Smooth muscle cell (in vitro differentiated cells): ENCODE measurements at regions not wholly inside any gene's neighbourhood (a gene's known extent, or its start where the extent isn't known, plus 50 kb on each side); places are given as distances from the start of the nearest gene placed in this dataset.
"Not testable (repeated sequence)": the region's sequence is repeated elsewhere in the genome, so short reads cannot be mapped to it uniquely, and the experiment has no call there.

Experiments
- DNase-seq: peaks from one replicate; lab custom pipeline; 2025; ENCODE audit not compliant: unreplicated experiment; lab: John Stamatoyannopoulos, UW
- H2AFZ ChIP-seq: fragments of 200-600 bp; sonication (generic); 2 replicates; pipeline ENCODE4 v1.6.0; 2016; ENCODE audit warnings: antibody characterized with exemption, low read depth, mild to moderate bottlenecking
- H3F3A ChIP-seq: fragments of 200-600 bp; sonication (generic); 2 replicates; pipeline ENCODE4 v1.6.0; 2017; ENCODE audit warnings: antibody characterized with exemption, low read depth
- H3K27ac ChIP-seq: fragments of 200-600 bp; sonication (generic); 2 replicates; pipeline ENCODE4 v1.5.1; 2016; ENCODE audit warnings: low read depth, mild to moderate bottlenecking
- H3K27me3 ChIP-seq: fragments of 200-600 bp; sonication (generic); 2 replicates; pipeline ENCODE4 v1.6.1; 2016; ENCODE audit warnings: low read depth, mild to moderate bottlenecking
- H3K36me3 ChIP-seq: fragments of 200-600 bp; sonication (generic); 2 replicates; pipeline ENCODE4 v1.5.1; 2016; ENCODE audit warnings: low read depth
- H3K4me1 ChIP-seq: fragments of 200-600 bp; sonication (generic); 2 replicates; pipeline ENCODE4 v1.5.1; 2016; ENCODE audit warnings: low read depth
- H3K4me2 ChIP-seq: fragments of 200-600 bp; sonication (generic); 2 replicates; pipeline ENCODE4 v1.6.0; 2016; ENCODE audit warnings: mild to moderate bottlenecking
- H3K4me3 ChIP-seq: fragments of 200-600 bp; sonication (generic); 2 replicates; pipeline ENCODE4 v1.5.1; 2016; ENCODE audit warnings: mild to moderate bottlenecking
- H3K79me2 ChIP-seq: fragments of 200-600 bp; sonication (generic); 2 replicates; pipeline ENCODE4 v1.6.0; 2016; ENCODE audit warnings: low read depth, mild to moderate bottlenecking
- H3K9ac ChIP-seq: fragments of 200-600 bp; sonication (generic); 2 replicates; pipeline ENCODE4 v1.6.0; 2016; ENCODE audit warnings: low read depth
- H3K9me3 ChIP-seq: fragments of 200-600 bp; sonication (generic); replicated peaks from 2 replicates; pipeline ENCODE4 v1.5.1; 2016; ENCODE audit warnings: low read depth
- H4K20me1 ChIP-seq: fragments of 200-600 bp; sonication (generic); 2 replicates; pipeline ENCODE4 v1.6.0; 2016; ENCODE audit warnings: low read depth
- WGBS: methylation state at CpG from one replicate; pipeline ENCODE4 v1.1.7; 2016; ENCODE audit warnings: low lambda C conversion rate; 5-methylcytosine and 5-hydroxymethylcytosine counted together
- TF ChIP-seq, protein P1 (sequence below): fragments of 200-600 bp; sonication (generic); IDR thresholded peaks from 2 replicates; pipeline ENCODE4 v1.5.1; 2017; ENCODE audit warnings: borderline replicate concordance, mild to moderate bottlenecking, antibody characterized with exemption; ENCODE audit not compliant: insufficient read depth, poor library complexity, severe bottlenecking

DNA sequence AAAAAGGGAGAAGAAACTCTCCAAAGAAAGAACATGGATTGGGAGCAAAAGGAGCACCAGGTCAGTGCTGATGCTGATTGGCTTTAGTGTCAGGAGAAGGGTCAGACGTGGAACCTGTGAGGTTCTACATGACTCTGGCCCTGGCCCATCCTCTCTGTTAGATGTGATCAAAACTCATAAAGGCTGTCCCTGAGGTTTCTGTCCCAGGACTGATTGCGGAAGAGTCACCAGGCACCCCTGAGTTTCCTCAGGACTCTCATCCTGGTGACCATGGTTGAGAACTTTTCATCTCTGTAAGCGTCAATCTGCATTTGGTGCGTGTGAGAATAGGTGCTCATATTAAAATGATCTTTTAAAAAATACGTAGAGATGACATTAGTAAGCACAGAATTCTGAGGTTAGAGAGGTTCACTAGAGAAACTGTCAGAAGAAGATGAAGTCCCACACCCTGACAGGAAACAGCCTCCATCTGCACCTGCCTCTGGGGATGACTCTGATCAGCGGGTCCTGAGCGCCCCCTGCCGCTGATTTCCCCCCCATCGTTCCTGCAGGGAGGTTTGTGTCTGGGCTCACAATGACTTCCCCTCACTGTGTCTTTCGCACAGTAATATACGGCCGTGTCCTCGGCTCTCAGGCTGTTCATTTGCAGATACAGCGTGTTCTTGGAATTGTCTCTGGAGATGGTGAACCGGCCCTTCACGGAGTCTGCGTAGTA lies 741.8 kb downstream of the TMEM121 start:
- H3K9me3 ChIP-seq: peaks cover 3% of the 10 kb centered on the region

DNA sequence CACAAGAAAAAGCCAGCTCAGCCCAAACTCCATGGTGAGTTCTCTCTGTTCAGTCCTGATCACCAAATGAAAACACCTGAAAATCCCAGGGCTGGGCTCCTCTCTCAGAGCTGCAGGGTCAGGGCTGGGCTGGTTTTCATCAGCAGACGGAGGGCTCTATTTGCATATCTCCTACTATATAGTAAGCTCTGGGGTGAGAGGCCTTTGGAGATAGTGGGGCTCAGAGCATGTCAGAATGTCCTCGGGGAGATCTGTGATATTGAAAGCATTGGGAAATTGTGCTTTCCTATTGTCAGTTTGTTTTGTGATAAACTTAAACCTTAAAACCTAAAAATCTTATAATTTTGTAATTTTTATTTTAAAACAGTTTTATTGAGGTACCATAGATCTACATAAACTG lies 742.6 kb downstream of the TMEM121 start:
- H3K36me3 ChIP-seq: no peaks in the 10 kb centered on the region
- H3K4me1 ChIP-seq: no peaks in the 10 kb centered on the region
- H4K20me1 ChIP-seq: no peaks in the 10 kb centered on the region
- no peaks in the 10 kb centered on the region for H3F3A ChIP-seq
- no peak overlapping the region for H2AFZ ChIP-seq
- WGBS: 69% methylated on average over 2 of the region's 2 CpGs
- no peaks in the 10 kb centered on the region for H3K79me2 ChIP-seq
- no peaks in the 10 kb centered on the region for H3K27me3 ChIP-seq
- no peak overlapping the region for H3K4me3 ChIP-seq
- DNase-seq: no peak
- H3K9ac ChIP-seq: no peak overlapping the region
- H3K4me2 ChIP-seq: no peak overlapping the region
- H3K9me3 ChIP-seq: peaks cover 3% of the 10 kb centered on the region
- TF ChIP-seq, protein P1, sequence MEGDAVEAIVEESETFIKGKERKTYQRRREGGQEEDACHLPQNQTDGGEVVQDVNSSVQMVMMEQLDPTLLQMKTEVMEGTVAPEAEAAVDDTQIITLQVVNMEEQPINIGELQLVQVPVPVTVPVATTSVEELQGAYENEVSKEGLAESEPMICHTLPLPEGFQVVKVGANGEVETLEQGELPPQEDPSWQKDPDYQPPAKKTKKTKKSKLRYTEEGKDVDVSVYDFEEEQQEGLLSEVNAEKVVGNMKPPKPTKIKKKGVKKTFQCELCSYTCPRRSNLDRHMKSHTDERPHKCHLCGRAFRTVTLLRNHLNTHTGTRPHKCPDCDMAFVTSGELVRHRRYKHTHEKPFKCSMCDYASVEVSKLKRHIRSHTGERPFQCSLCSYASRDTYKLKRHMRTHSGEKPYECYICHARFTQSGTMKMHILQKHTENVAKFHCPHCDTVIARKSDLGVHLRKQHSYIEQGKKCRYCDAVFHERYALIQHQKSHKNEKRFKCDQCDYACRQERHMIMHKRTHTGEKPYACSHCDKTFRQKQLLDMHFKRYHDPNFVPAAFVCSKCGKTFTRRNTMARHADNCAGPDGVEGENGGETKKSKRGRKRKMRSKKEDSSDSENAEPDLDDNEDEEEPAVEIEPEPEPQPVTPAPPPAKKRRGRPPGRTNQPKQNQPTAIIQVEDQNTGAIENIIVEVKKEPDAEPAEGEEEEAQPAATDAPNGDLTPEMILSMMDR: no peak
- no peak overlapping the region for H3K27ac ChIP-seq

More for the DNA sequence above, 741.8 kb downstream of the TMEM121 start:
- Histone ChIP-seq H3F3A (no peaks in the 10 kb centered on the region), H3K4me1 (no peaks in the 10 kb centered on the region), H3K4me3 (no peak overlapping the region), H3K79me2 (no peaks in the 10 kb centered on the region), H3K36me3 (no peaks in the 10 kb centered on the region), H3K27ac (no peak overlapping the region), H3K4me2 (no peak overlapping the region), H3K9ac (no peak overlapping the region), H4K20me1 (no peaks in the 10 kb centered on the region), H3K27me3 (no peaks in the 10 kb centered on the region), H2AFZ (no peak overlapping the region)
- no peak for DNase-seq
- WGBS: 81% methylated on average over 17 of the region's 17 CpGs
- TF ChIP-seq, protein P1: no peak

DNA sequence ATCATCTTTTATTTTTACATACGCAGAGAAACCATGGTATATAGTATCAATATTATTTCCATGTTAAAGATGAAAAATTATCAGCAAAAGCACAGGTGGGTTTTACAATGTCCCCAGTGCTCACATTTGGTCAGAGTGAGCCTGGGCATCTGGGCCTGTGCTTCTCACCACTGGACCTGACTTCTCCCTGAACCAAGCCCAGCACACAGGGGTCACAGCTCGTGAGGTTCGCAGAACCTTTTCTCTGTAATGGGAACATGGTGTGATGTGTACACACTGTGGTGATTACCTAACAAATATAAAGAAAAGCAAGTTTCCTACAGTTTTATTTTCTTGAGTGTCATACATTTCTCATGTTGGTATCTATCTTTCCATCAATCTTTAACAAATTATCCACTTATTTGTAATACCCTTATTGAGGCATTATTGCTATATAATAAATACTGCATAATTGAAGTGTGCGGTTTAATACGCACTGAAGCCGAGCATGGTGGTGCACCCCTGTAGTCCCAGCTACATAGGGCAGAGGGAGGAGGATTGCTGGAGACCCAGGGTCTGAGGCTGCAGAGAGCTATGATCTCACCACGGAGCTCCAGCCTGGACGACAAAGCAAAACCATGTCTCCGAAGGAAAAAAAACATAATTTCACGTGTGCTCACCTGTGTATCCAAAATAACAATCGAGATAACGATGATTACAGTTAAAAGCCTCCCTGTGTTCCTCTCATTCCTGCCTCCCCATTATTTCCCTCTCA lies 743.2 kb downstream of the TMEM121 start:
- Histone ChIP-seq H3K27me3 (no peaks in the 10 kb centered on the region), H3K4me1 (no peaks in the 10 kb centered on the region), H3K79me2 (no peaks in the 10 kb centered on the region), H3K9ac (no peak overlapping the region), H3K36me3 (no peaks in the 10 kb centered on the region), H3K4me3 (no peak overlapping the region), H3K9me3 (peaks cover 3% of the 10 kb centered on the region), H3K27ac (no peak overlapping the region), H3F3A (no peaks in the 10 kb centered on the region), H4K20me1 (no peaks in the 10 kb centered on the region), H3K4me2 (no peak overlapping the region), H2AFZ (no peak overlapping the region)
- TF ChIP-seq, protein P1: no peak
- DNase-seq: no peak
- 70% methylated on average over 12 of the region's 12 CpGs for WGBS

DNA sequence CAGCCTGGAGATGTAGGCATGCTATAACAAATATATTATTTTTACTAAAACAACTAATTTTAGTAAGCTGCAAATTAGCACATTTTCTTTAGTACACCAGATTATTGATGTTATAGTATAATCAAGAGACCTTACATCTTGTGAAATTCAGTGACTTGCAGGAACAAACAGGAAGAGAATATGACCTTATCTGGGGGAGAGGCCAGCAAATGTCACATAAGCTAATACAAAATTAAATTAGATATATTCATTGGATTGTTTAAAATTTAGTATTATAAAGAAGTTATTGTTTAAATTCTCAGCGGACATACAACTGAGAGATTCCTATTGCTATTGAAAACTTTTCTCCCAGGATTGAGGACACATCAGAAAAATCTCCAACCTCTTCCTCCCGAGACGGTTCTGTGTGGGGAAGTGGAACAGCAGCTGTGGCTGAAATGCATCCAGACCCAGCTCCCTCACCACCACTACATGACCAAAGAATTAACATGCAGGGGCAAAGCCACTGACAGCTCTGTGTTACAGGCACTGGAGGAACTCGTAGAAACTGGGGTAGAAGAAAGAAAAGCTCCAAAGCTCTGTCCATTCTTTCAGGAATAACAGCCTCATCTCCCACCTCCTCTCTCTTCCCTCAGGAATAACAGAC lies 744.2 kb downstream of the TMEM121 start:
- H2AFZ ChIP-seq, H3K36me3 ChIP-seq, H3K27me3 ChIP-seq, H3F3A ChIP-seq, H3K4me1 ChIP-seq, H3K9ac ChIP-seq, H3K27ac ChIP-seq, H3K9me3 ChIP-seq, H3K79me2 ChIP-seq, H3K4me3 ChIP-seq, H4K20me1 ChIP-seq, DNase-seq, H3K4me2 ChIP-seq: not testable (repeated sequence)
- 58% methylated on average over 3 of the region's 4 CpGs for WGBS
